Pancreas (tissue), 10 donors: ENCODE measurements at regions not wholly inside any gene's neighbourhood (a gene's known extent, or its start where the extent isn't known, plus 50 kb on each side); places are given as distances from the start of the nearest gene placed in this dataset.

Experiments
- ATAC-seq, 4 donors: fragments of 200-7000 bp; cut with Tn5 transposase; one replicate each; pipeline versions ENCODE4 v1.8.0 to v1.9.1; 2020; ENCODE audit warnings: mild to moderate bottlenecking in 4 of 4, moderate library complexity in 4 of 4
- DNase-seq, 6 donors: peaks; one replicate each; pipeline ENCODE4 v3.0.0-alpha.2; 2020
- FAIRE-seq: peaks from 2 replicates; lab custom pipeline; 2012; peaks lifted over from hg19 to GRCh38; lab: Jason Lieb, UNC
- H3K27ac ChIP-seq, 4 donors: fragments of 200-600 bp; sonication (generic); 1 replicate in 3 of 4; 2 replicates in 1 of 4; pipeline versions ENCODE4 v1.5.0 to v1.8.0; 2020
- H3K27me3 ChIP-seq, 4 donors: fragments of 200-600 bp; one replicate each; pipeline ENCODE4 v1.8.0; 2021
- H3K36me3 ChIP-seq, 3 donors: fragments of 200-600 bp; sonication (generic) in 1 of 3; one replicate each; pipeline versions ENCODE4 v1.5.0 to v1.8.0; 2020 to 2021
- H3K4me1 ChIP-seq, 3 donors: fragments of 200-600 bp; one replicate each; pipeline ENCODE4 v1.8.0; 2021
- H3K4me3 ChIP-seq, 4 donors: fragments of 200-600 bp; sonication (generic) in 2 of 4; one replicate each; pipeline versions ENCODE4 v1.5.0 to v1.8.0; 2020 to 2021
- H3K9me3 ChIP-seq, 4 donors: fragments of 200-600 bp; one replicate each; pipeline ENCODE4 v1.8.0; 2021
- WGBS, 2 donors: extraction: QIAGEN DNeasy Blood & Tissue Kit; methylation state at CpG; one replicate each; pipeline ENCODE4 v1.1.7; 2013; 5-methylcytosine and 5-hydroxymethylcytosine counted together
- intact Hi-C, 3 donors: fragments of 100-400 bp; cut with DNase I; formaldehyde crosslinking; loops; one replicate each; pipeline versions ENCODE4 v1.11.1 to v1.14.2; 2022
- TF ChIP-seq, protein P1 (sequence below), 4 donors: fragments of 200-600 bp; sonication (generic) in 3 of 4; IDR thresholded peaks; one replicate each; pipeline versions ENCODE4 v1.5.0 to v1.8.0; 2021; ENCODE audit warnings: antibody characterized with exemption in 4 of 4
- donor health status: healthy with polysubstance abuse.
- donor health status: DM: no; HTN: no; CAD: no; lungs with moderate emphysema.
- donor health status: DM: no; HTN: no; CAD: no.
- donor health status: control.
- donor health status: control.
- donor health status: Bipolar disorder and iron deficiency.
- donor health status: DM: yes; HTN: yes; CAD: no.
- donor health status: DM: no; HTN: no; CAD: no.
- donor health status: DM: no; HTN: no; CAD: no.
- donor health status: DM: yes; HTN: yes; CAD: no.

DNA sequence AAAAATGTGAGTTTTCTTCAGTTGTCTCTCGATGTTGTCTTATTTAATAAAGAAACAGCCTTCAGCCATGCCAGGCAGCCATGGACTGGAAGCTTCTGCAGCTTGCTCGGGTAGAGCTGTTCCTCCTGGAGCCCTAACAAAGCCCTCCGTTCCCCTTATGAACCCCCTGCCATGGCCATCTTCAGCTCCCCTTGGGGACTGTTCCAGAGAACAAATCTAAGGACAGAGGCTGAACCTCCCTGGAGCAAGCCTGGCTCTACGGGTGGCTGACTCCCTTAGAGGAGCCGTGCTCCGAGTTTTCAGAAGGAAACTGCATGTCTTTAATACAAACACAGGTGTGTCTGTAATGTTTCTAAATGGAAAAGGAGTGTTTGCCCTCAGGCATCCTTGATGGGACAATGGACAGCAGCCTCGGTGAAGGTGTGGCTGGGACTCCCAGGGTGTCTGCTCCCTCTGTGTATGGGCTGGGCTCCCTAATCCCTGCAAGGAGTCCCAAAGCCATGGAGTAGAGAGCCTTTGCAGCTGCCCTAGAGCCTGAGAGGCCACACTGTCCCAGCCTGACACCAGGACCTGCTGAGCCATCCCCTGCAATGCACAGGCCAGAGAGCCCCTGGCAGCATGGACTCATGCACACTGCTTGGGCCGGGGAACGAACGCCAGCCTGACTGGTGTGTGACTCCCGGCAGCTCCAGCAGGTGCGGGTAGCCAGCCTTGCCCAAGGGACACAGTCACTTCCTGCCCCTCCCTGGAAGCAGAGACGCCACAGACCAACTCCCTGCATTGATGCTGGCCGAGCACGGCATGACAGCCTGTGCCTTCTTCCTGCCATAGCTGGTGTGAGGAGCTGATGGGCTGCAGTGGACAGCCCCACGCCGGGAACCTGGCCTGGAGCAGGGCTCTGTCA lies 381.8 kb downstream of the TCERG1L start:
- intact Hi-C loops = no loop called here
- Histone ChIP-seq H3K4me3 (no peak overlapping the region), H3K4me1 (no peaks in the 10 kb centered on the region), H3K27me3 (no peaks in the 10 kb centered on the region), H3K36me3 (no peaks in the 10 kb centered on the region), H3K27ac (no peak overlapping the region), H3K9me3 (no peaks in the 10 kb centered on the region)
- ATAC-seq (no peak), FAIRE-seq (no peak), DNase-seq (no peak)
- WGBS, 2 donors = 48 to 59% methylated on average over 17 of the region's 17 CpGs
- TF ChIP-seq, protein P1, sequence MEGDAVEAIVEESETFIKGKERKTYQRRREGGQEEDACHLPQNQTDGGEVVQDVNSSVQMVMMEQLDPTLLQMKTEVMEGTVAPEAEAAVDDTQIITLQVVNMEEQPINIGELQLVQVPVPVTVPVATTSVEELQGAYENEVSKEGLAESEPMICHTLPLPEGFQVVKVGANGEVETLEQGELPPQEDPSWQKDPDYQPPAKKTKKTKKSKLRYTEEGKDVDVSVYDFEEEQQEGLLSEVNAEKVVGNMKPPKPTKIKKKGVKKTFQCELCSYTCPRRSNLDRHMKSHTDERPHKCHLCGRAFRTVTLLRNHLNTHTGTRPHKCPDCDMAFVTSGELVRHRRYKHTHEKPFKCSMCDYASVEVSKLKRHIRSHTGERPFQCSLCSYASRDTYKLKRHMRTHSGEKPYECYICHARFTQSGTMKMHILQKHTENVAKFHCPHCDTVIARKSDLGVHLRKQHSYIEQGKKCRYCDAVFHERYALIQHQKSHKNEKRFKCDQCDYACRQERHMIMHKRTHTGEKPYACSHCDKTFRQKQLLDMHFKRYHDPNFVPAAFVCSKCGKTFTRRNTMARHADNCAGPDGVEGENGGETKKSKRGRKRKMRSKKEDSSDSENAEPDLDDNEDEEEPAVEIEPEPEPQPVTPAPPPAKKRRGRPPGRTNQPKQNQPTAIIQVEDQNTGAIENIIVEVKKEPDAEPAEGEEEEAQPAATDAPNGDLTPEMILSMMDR (IDR thresholded peaks at IDR 0.05) = no peak

GRCh38 chr10:130930821-130931220 lies 380.7 kb downstream of the TCERG1L start:
- Histone ChIP-seq H3K4me1 (no peaks in the 10 kb centered on the region), H3K27ac (no peak overlapping the region), H3K9me3 (no peaks in the 10 kb centered on the region), H3K4me3 (no peak overlapping the region), H3K36me3 (no peaks in the 10 kb centered on the region), H3K27me3 (no peaks in the 10 kb centered on the region)
- no peak for DNase-seq
- no peak for FAIRE-seq
- TF ChIP-seq, protein P1 (IDR thresholded peaks at IDR 0.05) = no peak
- ATAC-seq = no peak
- intact Hi-C loops = no loop called here
- 39 to 66% methylated on average over 5 of the region's 5 CpGs for WGBS, 2 donors

DNA sequence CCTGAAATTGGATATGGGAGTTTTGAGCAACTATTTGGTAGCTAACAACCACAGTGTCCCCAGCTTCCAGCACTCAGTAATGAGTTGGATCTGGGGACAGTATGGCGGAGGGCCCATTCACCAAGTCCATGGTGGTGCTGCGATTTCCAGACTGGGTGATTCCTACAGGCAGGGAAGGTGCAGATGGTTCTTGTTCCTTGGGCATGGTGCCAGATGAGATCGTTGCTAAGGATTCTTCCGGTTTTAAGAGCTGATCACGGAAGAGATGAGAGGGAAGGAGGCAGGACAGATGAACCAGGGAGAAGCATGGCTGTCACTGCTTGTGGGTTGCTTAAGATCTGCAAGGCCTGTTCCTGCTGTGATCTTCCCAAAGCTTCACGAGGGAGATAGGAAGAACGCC lies 380.3 kb downstream of the TCERG1L start:
- no peaks in the 10 kb centered on the region for H3K4me1 ChIP-seq
- no peaks in the 10 kb centered on the region for H3K36me3 ChIP-seq
- no peaks in the 10 kb centered on the region for H3K27me3 ChIP-seq
- FAIRE-seq (no peak), ATAC-seq (no peak), DNase-seq (no peak)
- intact Hi-C loops = no loop called here
- no peak overlapping the region for H3K27ac ChIP-seq
- no peaks in the 10 kb centered on the region for H3K9me3 ChIP-seq
- TF ChIP-seq, protein P1 (IDR thresholded peaks at IDR 0.05) = no peak
- WGBS, 2 donors = 70 to 77% methylated on average over 7 of the region's 7 CpGs
- H3K4me3 ChIP-seq = no peak overlapping the region

DNA sequence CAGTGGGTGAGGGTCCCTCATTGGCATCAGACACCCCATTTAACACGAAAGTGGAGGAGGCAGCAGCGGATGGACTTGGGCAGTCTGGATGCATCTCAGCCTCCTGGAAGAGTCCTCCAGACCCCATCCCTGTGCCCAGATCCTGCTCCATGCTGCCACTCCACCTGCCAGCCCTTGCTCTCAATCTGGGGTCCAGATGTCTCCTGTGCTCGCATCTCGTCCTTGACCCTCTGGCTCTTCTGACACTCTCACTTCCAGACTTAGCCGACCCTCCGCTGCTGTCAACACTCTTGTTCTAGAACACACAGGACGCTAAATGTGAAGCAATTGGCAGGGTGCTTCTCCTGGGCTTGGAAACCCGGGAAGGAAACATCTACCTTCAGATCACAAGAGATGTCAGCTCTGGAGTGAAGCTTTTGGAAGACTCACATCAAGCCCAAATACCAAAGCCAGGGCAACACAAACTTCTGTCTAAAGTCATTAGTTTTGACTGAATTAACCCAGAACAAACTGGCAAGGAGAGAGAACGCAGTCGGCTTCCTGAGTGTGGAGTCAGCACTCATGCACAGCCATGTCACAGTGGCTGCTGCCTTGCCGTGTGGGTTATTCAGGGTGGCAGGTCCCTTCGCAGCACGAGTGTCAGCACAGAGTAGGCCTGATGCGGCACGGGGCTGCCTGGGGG lies 379.1 kb downstream of the TCERG1L start:
- FAIRE-seq = no peak
- ATAC-seq = no peak
- no peak for DNase-seq

More for the DNA sequence above, 379.1 kb downstream of the TCERG1L start:
- no peaks in the 10 kb centered on the region for H3K36me3 ChIP-seq
- no peaks in the 10 kb centered on the region for H3K4me1 ChIP-seq
- TF ChIP-seq, protein P1 (IDR thresholded peaks at IDR 0.05) = no peak
- no peaks in the 10 kb centered on the region for H3K27me3 ChIP-seq
- no peaks in the 10 kb centered on the region for H3K9me3 ChIP-seq
- no peak overlapping the region for H3K27ac ChIP-seq
- WGBS, 2 donors = 70 to 78% methylated on average over 15 of the region's 15 CpGs
- no peak overlapping the region for H3K4me3 ChIP-seq
- intact Hi-C loops = no loop called here
